CD4-positive, alpha-beta T cell treated with Interleukin-12 subunit alpha and Interleukin-12 subunit beta, for 1 hour (primary cell): ENCODE measurements at regions not wholly inside any gene's neighbourhood (a gene's known extent, or its start where the extent isn't known, plus 50 kb on each side); places are given as distances from the start of the nearest gene placed in this dataset.

Experiments used
- DNase-seq: peaks from one replicate; pipeline ENCODE4 v3.0.0-alpha.2; 2020

DNA sequence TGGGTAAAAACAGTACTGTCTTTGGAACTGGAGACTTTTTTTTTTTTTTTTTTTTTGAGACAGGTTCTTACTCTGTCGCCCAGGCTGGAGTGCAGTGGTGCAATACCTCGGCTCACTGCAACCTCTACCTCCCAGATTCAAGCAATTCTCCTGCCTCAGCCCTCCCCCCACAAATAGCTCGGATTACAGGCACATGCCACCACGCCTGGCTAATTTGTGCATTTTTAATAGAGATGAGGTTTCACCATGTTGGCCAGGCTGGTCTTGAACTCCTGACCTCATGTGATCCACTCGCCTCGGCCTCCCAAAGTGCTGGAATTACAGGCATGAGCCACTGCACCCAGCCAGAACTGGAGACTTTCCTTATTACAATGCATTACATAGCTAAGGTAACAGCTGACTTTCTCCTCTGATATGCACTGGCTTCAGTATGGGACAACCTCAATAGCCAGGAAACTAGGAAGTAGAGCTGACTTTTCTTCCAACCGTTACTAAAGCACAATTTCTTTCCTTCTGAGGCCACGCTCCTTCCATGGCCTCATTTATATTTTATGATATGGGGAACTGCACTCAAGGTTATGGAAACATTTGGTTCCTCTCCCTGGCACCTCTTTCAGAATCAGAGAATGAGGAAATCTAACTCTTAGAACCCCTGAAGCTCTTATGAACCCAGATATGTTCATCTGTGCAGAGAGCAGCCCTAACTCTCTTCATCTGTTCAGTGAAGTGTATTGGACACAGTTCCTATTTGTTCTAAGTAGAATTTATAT is 53.5 kb upstream of the FAM9B start:
- no peak for DNase-seq

- no peak for DNase-seq
Observed at GRCh38 chrX:9088896-9089295, 55.0 kb upstream of the FAM9B start.

GRCh38 chrX:9090766-9091165 is 56.8 kb upstream of the FAM9B start:
- no peak for DNase-seq

DNA sequence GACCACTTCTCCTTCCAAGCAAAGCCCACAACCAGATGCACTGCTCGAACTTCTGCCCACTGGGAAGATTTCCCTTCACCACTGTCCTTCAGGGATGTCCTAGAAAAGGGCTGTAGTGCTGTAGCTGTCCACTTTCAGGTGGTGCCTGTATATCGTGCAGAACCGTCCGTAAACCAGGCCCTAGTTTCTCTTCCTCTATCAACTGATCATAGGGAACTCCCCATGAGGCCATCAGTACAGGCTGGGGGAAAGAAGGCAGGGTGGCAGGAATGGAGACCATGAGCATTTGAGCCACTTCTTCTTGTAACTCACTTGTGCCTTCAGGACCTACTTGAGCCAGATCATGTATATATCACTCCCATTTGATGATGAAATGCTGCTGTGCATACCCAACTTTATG is 57.3 kb upstream of the FAM9B start:
- DNase-seq: no peak

- no peak for DNase-seq
Observed at GRCh38 chrX:9102956-9103355, 69.0 kb upstream of the FAM9B start.

DNA sequence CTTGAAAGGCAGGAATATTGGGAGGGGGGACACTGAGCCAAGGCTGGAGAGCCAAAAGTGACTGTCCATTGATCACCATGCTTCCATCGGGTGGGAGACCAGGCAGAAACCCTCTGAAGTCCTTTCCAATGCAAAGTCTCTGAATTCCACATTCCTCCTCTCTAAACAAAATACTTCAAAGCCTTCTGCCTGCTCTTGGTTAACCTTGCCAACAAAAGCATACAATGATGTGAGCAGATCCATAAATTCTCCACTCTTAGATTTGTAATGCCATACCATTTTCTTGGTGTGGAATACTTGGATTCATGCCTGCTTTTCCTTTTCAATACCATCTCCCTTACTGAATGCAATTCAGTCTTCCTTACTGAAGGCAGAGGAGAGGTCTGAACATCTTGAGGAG is 74.1 kb upstream of the FAM9B start:
- DNase-seq: no peak

GRCh38 chrX:9110808-9111207 is 76.9 kb upstream of the FAM9B start:
- DNase-seq: no peak

GRCh38 chrX:9114245-9114644 is 80.3 kb upstream of the FAM9B start:
- DNase-seq: no peak

DNA sequence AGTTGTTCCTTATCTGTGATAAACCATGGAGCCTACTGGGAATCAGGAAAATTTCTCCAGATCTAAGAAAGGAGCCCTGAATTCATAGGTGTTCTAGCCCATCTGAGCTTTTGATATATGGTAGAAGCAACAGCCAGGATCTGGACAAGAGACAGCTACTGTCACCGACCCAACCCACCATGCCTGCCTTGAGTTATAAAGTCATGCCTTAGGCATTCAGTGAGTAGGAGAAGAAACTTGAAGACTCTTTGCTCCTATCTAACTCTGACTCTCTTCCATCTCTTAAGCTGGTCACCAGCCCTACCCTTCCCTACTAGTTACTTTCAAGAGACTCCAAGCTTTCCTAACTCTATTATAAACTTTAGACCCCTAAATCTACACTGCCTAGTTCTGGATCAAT is 83.9 kb upstream of the FAM9B start:
- no peak for DNase-seq

DNA sequence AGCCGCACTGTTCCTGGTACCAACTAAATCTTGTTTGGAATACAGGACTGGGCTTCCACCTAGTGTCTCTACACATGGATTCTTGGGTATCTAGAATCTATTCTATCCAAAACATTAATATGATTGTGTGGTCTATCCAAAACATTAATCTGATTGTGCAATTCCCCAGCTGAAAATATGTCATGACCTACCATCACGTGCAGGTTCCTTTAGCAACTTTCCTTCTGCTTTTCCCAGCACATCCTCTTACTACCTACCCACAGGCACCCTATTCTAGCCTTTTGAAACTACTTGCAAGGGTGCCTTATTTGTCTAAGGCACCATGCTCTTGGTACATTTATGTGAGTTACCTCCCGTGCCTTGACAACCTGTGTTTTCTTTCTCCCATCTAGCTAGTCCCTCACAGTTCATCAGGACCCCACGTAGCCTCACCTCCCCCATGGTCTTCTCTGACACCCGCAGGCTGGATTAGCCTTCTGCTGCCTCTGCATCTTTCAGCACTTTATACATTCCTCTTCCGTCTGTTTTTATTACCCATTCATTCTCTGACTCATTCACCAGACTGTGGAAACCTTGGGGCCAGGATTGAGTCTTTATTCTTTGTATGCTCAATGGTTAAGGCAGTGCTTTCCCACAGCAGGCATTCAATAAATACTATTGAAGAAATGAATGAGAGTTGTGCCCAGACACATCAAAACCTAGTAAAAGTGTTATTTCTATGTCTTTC is 88.8 kb upstream of the FAM9B start:
- no peak for DNase-seq

DNA sequence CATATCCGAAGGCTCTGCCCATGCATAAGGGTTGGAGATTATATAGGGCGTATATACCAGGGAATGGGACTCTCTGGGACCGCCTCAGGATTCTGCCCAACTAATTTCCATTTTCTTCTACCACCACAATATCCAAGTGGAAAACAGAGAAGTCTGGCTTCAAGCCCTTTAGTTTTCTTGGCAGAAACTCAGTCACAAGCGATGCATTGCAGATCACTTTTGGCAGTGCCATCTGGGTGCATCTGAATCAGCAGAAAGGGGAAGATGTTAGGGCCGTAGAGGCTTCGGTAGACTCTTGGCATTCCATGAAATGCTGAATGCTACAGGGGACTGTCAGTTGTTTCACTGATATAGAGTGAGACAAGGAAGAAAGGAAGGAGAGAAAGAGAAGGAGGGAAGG is 94.1 kb upstream of the FAM9B start:
- DNase-seq: no peak

- no peak for DNase-seq
Observed at GRCh38 chrX:9130031-9130430, 96.1 kb upstream of the FAM9B start.

- no peak for DNase-seq
Observed at GRCh38 chrX:9131066-9131465, 97.1 kb upstream of the FAM9B start.

- no peak for DNase-seq
Observed at GRCh38 chrX:9132036-9132638, 98.2 kb upstream of the FAM9B start.

GRCh38 chrX:9133426-9133825 is 99.5 kb upstream of the FAM9B start:
- no peak for DNase-seq

GRCh38 chrX:9134366-9134765 is 100.4 kb upstream of the FAM9B start:
- no peak for DNase-seq

DNA sequence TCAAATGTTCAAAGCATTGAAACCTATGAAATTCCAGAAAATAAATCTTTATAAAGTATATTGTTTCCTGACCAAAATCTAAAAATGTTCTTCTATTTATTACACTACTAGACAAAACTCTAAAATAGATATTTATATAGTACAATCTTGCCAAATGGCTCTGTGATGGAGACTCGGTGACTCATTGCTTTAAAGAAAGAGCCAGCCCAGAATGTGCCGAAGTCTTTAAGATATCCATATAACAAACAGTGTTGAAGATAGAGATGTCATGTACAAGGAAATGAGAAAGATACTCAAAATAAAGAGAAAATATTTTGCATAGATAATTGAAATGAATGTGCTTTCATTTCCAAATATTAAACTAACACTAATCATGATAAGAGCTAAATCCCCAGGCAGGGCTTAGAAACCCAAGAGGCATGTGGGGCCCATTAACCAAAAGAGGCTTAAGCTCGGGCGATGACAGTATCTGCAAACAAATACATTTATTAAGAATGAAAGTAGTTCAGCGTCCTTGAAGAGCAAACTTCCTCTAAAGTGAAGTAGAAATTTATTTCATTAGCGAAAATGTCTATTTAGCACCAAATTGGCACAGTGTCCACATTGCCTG is 102.1 kb upstream of the FAM9B start:
- DNase-seq: no peak

DNA sequence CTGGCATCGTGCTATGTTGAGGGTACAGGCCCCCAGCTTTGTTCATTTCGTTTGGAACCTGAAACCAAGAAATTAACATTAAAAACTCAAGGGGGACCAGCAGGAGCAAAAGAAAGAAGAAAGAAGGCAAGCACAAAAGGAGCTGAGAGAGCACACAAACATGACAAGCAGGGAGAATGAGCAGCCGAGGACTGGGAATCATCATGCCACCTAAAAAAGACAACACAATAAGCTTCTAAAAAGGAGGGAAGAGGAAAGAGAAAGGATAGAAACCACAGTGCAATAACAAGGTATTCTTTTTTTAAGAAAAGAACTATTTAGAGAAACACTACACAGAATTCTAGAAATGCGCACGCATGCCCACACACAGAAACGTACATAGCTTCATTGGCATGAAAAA is 103.2 kb upstream of the FAM9B start:
- DNase-seq: no peak

- no peak for DNase-seq
Observed at GRCh38 chrX:9141496-9141895, 107.6 kb upstream of the FAM9B start.

GRCh38 chrX:9144701-9145241 is 110.8 kb upstream of the FAM9B start:
- no peak for DNase-seq

DNA sequence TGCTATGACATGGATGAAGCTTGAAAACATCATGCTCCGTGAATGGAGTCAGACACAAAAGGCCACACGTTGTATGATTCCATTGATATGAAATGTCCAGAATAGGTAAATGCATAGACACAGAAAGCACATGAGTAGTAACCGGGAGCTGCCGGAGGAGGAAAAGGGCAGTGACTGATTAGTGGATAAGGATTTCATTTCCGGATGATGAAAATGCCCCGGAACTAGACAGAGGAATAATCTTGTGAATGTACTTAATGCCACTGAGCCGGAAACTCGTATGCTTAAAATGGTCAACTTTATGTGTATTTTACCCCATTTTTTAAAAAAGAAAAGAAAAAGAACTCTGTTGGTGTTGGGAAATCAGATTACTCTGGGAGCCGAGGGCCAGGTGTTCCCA is 112.7 kb upstream of the FAM9B start:
- no peak for DNase-seq

DNA sequence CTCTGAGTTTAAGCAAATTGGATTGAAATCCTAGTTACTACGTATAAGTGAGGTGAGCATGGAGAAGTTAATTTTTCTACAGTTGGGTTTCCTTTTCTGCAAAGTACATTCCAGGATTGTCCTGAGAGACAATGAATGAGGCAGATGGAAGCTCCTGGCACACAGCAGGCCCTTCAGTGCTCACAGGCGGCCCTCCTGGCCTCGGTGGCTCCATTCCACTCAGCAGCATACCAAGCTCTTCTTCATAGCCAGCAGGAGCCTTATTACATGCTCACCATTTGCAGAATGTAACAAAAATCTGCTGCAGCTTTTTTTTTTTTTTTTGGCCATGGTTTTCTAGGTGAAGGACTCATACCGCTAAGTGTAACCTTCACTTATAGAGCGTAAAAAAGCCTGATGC is 113.2 kb upstream of the FAM9B start:
- DNase-seq: no peak

- no peak for DNase-seq
Observed at GRCh38 chrX:9147726-9148125, 113.8 kb upstream of the FAM9B start.
